SK-N-MC (cell line): ENCODE measurements at regions not wholly inside any gene's neighbourhood (a gene's known extent, or its start where the extent isn't known, plus 50 kb on each side); places are given as distances from the start of the nearest gene placed in this dataset.

Experiments
- EZH2 ChIP-seq: fragments of 200-600 bp; sonication (generic); IDR thresholded peaks from one replicate; pipeline ENCODE4 v1.6.1; 2017; ENCODE audit warnings: antibody characterized with exemption
- POLR2AphosphoS5 ChIP-seq: IDR thresholded peaks from 2 replicates; pipeline ENCODE4 v1.6.1; 2012; ENCODE audit warnings: mild to moderate bottlenecking, low read depth, low read length, borderline replicate concordance

DNA sequence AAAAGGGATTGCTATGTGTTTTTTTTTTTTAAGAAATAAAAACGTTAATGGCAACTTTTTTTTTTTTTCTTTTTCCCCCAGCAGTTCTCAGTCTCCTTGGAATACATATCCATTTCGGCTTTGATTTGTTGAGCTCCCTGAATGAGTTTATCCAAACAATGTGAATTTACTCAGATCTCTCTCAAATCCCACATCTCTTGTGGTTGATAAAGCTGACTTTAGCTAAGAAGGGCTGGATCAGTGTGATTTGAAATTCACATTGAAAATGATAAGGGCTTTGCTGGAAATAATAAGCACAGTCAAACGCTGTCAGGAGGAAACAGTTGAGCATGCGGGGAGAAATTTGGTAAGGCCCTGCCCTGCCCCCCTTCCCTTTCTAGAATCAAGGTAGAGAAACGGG is 74.1 kb upstream of the IRX3 start:
- TF ChIP-seq EZH2, result no peak
- TF ChIP-seq POLR2AphosphoS5, result no peak
